NT2/D1 (cell line): ENCODE measurements at regions not wholly inside any gene's neighbourhood (a gene's known extent, or its start where the extent isn't known, plus 50 kb on each side); places are given as distances from the start of the nearest gene placed in this dataset.

Experiments used
- YY1 ChIP-seq: IDR thresholded peaks from 2 replicates; pipeline ENCODE4 v1.6.1; 2011; ENCODE audit not compliant: insufficient read length, insufficient read depth
- ZNF274 ChIP-seq: IDR thresholded peaks from 2 replicates; pipeline ENCODE4 v1.6.1; 2011; ENCODE audit warnings: mild to moderate bottlenecking, low read depth, low read length

- TF ChIP-seq YY1 (no peak), ZNF274 (no peak)
These were observed 503.1 kb upstream of the DAB1 start for GRCh38 chr1:57927003-57927402.
